CD4-positive, CD25-positive, alpha-beta regulatory T cell (primary cell): ENCODE measurements at regions not wholly inside any gene's neighbourhood (a gene's known extent, or its start where the extent isn't known, plus 50 kb on each side); places are given as distances from the start of the nearest gene placed in this dataset.
A peak's percentile ranks its signal among the peaks of the same experiment; 100 is the strongest.

ENCODE experiments used
- ATAC-seq, 2 donors: fragments of 150-1000 bp; cut with Tn5 transposase; one replicate each; pipeline ENCODE4 v1.10.0; 2021; ENCODE audit warnings: low read depth in 2 of 2, moderate number of reproducible peaks in 2 of 2, moderate library complexity in 1 of 2
- DNase-seq, 3 donors: peaks; one replicate each; pipeline versions ENCODE4 v3.0.0 to v3.0.0-alpha.2; 2012 to 2022; ENCODE audit warnings: mixed read lengths in 1 of 3
- H3K27ac ChIP-seq: one replicate; pipeline ENCODE4 v1.7.0; 2013; ENCODE audit warnings: mild to moderate bottlenecking, low read length; ENCODE audit not compliant: insufficient read depth, poor library complexity, severe bottlenecking
- H3K27me3 ChIP-seq: one replicate; pipeline ENCODE4 v1.7.0; 2013; ENCODE audit warnings: low read length; ENCODE audit not compliant: control insufficient read depth, insufficient read depth
- H3K36me3 ChIP-seq: one replicate; pipeline ENCODE4 v1.7.0; 2013; ENCODE audit warnings: mild to moderate bottlenecking, low read length, moderate library complexity; ENCODE audit not compliant: control insufficient read depth, insufficient read depth
- H3K4me1 ChIP-seq: 2 replicates; pipeline ENCODE4 v1.7.0; 2013; ENCODE audit warnings: mild to moderate bottlenecking, low read length; ENCODE audit not compliant: insufficient read depth, control insufficient read depth, poor library complexity, severe bottlenecking
- H3K4me3 ChIP-seq: one replicate; pipeline ENCODE4 v1.7.0; 2013; ENCODE audit warnings: low read depth, mild to moderate bottlenecking, low read length, moderate library complexity
- H3K9me3 ChIP-seq, 2 experiments: 1 replicate in 1 of 2; 2 replicates in 1 of 2; pipeline ENCODE4 v1.7.0; 2013; ENCODE audit warnings: low read length in 2 of 2, mild to moderate bottlenecking in 1 of 2, moderate library complexity in 1 of 2; ENCODE audit not compliant: control insufficient read depth in 2 of 2
- H3K27ac Mint-ChIP-seq, 3 donors: one replicate each; pipeline ENCODE4 v1.8.0; 2020 to 2022; ENCODE audit warnings: mild to moderate bottlenecking in 3 of 3, mixed read lengths in 3 of 3, moderate library complexity in 2 of 3
- H3K27me3 Mint-ChIP-seq: one replicate; pipeline ENCODE4 v1.8.0; 2022; ENCODE audit warnings: mild to moderate bottlenecking, mixed read lengths
- H3K36me3 Mint-ChIP-seq: one replicate; pipeline ENCODE4 v1.8.0; 2020; ENCODE audit warnings: mixed read lengths
- H3K4me1 Mint-ChIP-seq, 4 donors: one replicate each; pipeline ENCODE4 v1.8.0; 2020 to 2022; ENCODE audit warnings: mixed read lengths in 4 of 4, mild to moderate bottlenecking in 1 of 4
- H3K4me3 Mint-ChIP-seq, 4 donors: one replicate each; pipeline ENCODE4 v1.8.0; 2020 to 2022; ENCODE audit warnings: mild to moderate bottlenecking in 4 of 4, mixed read lengths in 4 of 4, moderate library complexity in 3 of 4
- H3K9me3 Mint-ChIP-seq, 7 donors: one replicate each; pipeline ENCODE4 v1.8.0; 2020 to 2022; ENCODE audit warnings: mixed read lengths in 7 of 7, mild to moderate bottlenecking in 3 of 7, moderate library complexity in 2 of 7

- Mint-ChIP-seq H3K4me1 (no peaks in the 10 kb centered on the region), H3K9me3 (peaks cover 0 to 3% (median 0%) of the 10 kb centered on the region in 7 donors), H3K27me3 (peaks cover 4% of the 10 kb centered on the region), H3K36me3 (no peaks in the 10 kb centered on the region), H3K4me3 (no peak overlapping the region), H3K27ac (no peak overlapping the region)
- no peaks in the 10 kb centered on the region for H3K9me3 ChIP-seq
- no peak overlapping the region for H3K4me3 ChIP-seq
- DNase-seq (no peak), ATAC-seq (no peak)
- H3K36me3 ChIP-seq: no peaks in the 10 kb centered on the region
- H3K27me3 ChIP-seq: no peaks in the 10 kb centered on the region
- no peaks in the 10 kb centered on the region for H3K4me1 ChIP-seq
- H3K27ac ChIP-seq: no peak overlapping the region
Observed at GRCh38 chr5:61816585-61817450, 484.8 kb downstream of the ZSWIM6 start.

GRCh38 chr5:61817472-61818326, 485.6 kb downstream of the ZSWIM6 start:
- H3K9me3 ChIP-seq: no peaks in the 10 kb centered on the region
- Mint-ChIP-seq H3K4me3 (no peak overlapping the region), H3K27ac (no peak overlapping the region), H3K36me3 (no peaks in the 10 kb centered on the region), H3K9me3 (peaks cover 0 to 3% (median 0%) of the 10 kb centered on the region in 7 donors), H3K4me1 (no peaks in the 10 kb centered on the region), H3K27me3 (peaks cover 4% of the 10 kb centered on the region)
- no peaks in the 10 kb centered on the region for H3K27me3 ChIP-seq
- no peak for DNase-seq
- H3K4me1 ChIP-seq: no peaks in the 10 kb centered on the region
- H3K4me3 ChIP-seq: no peak overlapping the region
- H3K27ac ChIP-seq: no peak overlapping the region
- no peak for ATAC-seq
- no peaks in the 10 kb centered on the region for H3K36me3 ChIP-seq

- no peak overlapping the region for H3K27ac ChIP-seq
- no peak overlapping the region for H3K27ac Mint-ChIP-seq
- H3K9me3 Mint-ChIP-seq: peaks cover 0 to 7% (median 3%) of the 10 kb centered on the region in 7 donors
- H3K4me1 ChIP-seq: no peaks in the 10 kb centered on the region
- H3K4me3 Mint-ChIP-seq: no peak overlapping the region
- no peaks in the 10 kb centered on the region for H3K36me3 Mint-ChIP-seq
- no peaks in the 10 kb centered on the region for H3K4me1 Mint-ChIP-seq
- no peaks in the 10 kb centered on the region for H3K9me3 ChIP-seq
- ATAC-seq (no peak), DNase-seq (no peak)
- no peak overlapping the region for H3K4me3 ChIP-seq
- no peaks in the 10 kb centered on the region for H3K36me3 ChIP-seq
- no peaks in the 10 kb centered on the region for H3K27me3 ChIP-seq
- H3K27me3 Mint-ChIP-seq: peaks cover 4% of the 10 kb centered on the region
Observed at GRCh38 chr5:61820836-61821235, 485.2 kb upstream of the KIF2A start.

GRCh38 chr5:61821561-61821960, 484.4 kb upstream of the KIF2A start:
- Histone ChIP-seq H3K4me1 (no peaks in the 10 kb centered on the region), H3K9me3 (no peaks in the 10 kb centered on the region), H3K4me3 (no peak overlapping the region), H3K36me3 (no peaks in the 10 kb centered on the region), H3K27me3 (no peaks in the 10 kb centered on the region), H3K27ac (no peak overlapping the region)
- Mint-ChIP-seq H3K4me1 (no peaks in the 10 kb centered on the region), H3K4me3 (no peak overlapping the region), H3K9me3 (peaks cover 0 to 7% (median 3%) of the 10 kb centered on the region in 7 donors), H3K36me3 (no peaks in the 10 kb centered on the region), H3K27ac (no peak overlapping the region), H3K27me3 (peaks cover 3% of the 10 kb centered on the region)
- no peak for ATAC-seq
- no peak for DNase-seq

- no peaks in the 10 kb centered on the region for H3K36me3 Mint-ChIP-seq
- H3K9me3 Mint-ChIP-seq: peaks cover 0 to 7% (median 3%) of the 10 kb centered on the region in 7 donors
- no peaks in the 10 kb centered on the region for H3K27me3 Mint-ChIP-seq
- ATAC-seq (no peak), DNase-seq (peak in 1 of 3 donors; percentile 2)
- Histone ChIP-seq H3K4me1 (no peaks in the 10 kb centered on the region), H3K9me3 (no peaks in the 10 kb centered on the region), H3K36me3 (no peaks in the 10 kb centered on the region), H3K4me3 (no peak overlapping the region), H3K27ac (no peak overlapping the region), H3K27me3 (no peaks in the 10 kb centered on the region)
- H3K27ac Mint-ChIP-seq: no peak overlapping the region
- H3K4me1 Mint-ChIP-seq: no peaks in the 10 kb centered on the region
- H3K4me3 Mint-ChIP-seq: no peak overlapping the region
Observed at GRCh38 chr5:61822584-61822983, 483.4 kb upstream of the KIF2A start.

- Histone ChIP-seq H3K4me3 (no peak overlapping the region), H3K27me3 (no peaks in the 10 kb centered on the region), H3K27ac (no peak overlapping the region), H3K36me3 (no peaks in the 10 kb centered on the region), H3K9me3 (no peaks in the 10 kb centered on the region), H3K4me1 (no peaks in the 10 kb centered on the region)
- H3K4me1 Mint-ChIP-seq: no peaks in the 10 kb centered on the region
- peaks cover 0 to 7% (median 3%) of the 10 kb centered on the region in 7 donors for H3K9me3 Mint-ChIP-seq
- no peaks in the 10 kb centered on the region for H3K27me3 Mint-ChIP-seq
- DNase-seq: no peak
- H3K27ac Mint-ChIP-seq: no peak overlapping the region
- no peaks in the 10 kb centered on the region for H3K36me3 Mint-ChIP-seq
- no peak for ATAC-seq
- no peak overlapping the region for H3K4me3 Mint-ChIP-seq
Observed at GRCh38 chr5:61823065-61823464, 482.9 kb upstream of the KIF2A start.

GRCh38 chr5:61823781-61824180, 482.2 kb upstream of the KIF2A start:
- Mint-ChIP-seq H3K9me3 (peaks cover 0 to 7% (median 2%) of the 10 kb centered on the region in 7 donors), H3K4me3 (no peak overlapping the region), H3K36me3 (no peaks in the 10 kb centered on the region), H3K4me1 (no peaks in the 10 kb centered on the region), H3K27me3 (no peaks in the 10 kb centered on the region), H3K27ac (no peak overlapping the region)
- Histone ChIP-seq H3K27me3 (no peaks in the 10 kb centered on the region), H3K4me1 (no peaks in the 10 kb centered on the region), H3K9me3 (no peaks in the 10 kb centered on the region), H3K36me3 (no peaks in the 10 kb centered on the region), H3K4me3 (no peak overlapping the region), H3K27ac (no peak overlapping the region)
- ATAC-seq (no peak), DNase-seq (no peak)
